GM12891 (cell line): ENCODE measurements at regions not wholly inside any gene's neighbourhood (a gene's known extent, or its start where the extent isn't known, plus 50 kb on each side); places are given as distances from the start of the nearest gene placed in this dataset.

Experiments
- PAX5 ChIP-seq: IDR thresholded peaks from 2 replicates; pipeline ENCODE4 v1.6.1; 2011; ENCODE audit warnings: low read length, moderate library complexity, mild to moderate bottlenecking; ENCODE audit not compliant: insufficient read depth, severe bottlenecking
- POLR2A ChIP-seq: IDR thresholded peaks from 2 replicates; pipeline ENCODE4 v1.6.1; 2011; ENCODE audit warnings: low read depth, low read length, control low read depth
- POLR2AphosphoS5 ChIP-seq: IDR thresholded peaks from 2 replicates; pipeline ENCODE4 v1.6.1; 2011; ENCODE audit warnings: low read depth, low read length, control low read depth
- POU2F2 ChIP-seq: IDR thresholded peaks from 2 replicates; pipeline ENCODE4 v1.6.1; 2011; ENCODE audit warnings: low read depth, mild to moderate bottlenecking, control low read depth, low read length, moderate library complexity
- SPI1 ChIP-seq: IDR thresholded peaks from 2 replicates; pipeline ENCODE4 v1.6.1; 2011; ENCODE audit warnings: low read depth, low read length, control low read depth
- TAF1 ChIP-seq: IDR thresholded peaks from 2 replicates; pipeline ENCODE4 v1.6.1; 2011; ENCODE audit warnings: low read depth, low read length, control low read depth

- TF ChIP-seq POLR2AphosphoS5 (no peak), POLR2A (no peak), TAF1 (no peak), SPI1 (no peak), POU2F2 (no peak), PAX5 (no peak)
These were observed 426.4 kb downstream of the TUSC7 start for GRCh38 chr3:117136003-117136402.
